ENCODE measurements at regions not wholly inside any gene's neighbourhood (a gene's known extent, or its start where the extent isn't known, plus 50 kb on each side); places are given as distances from the start of the nearest gene placed in this dataset.
"Not testable (repeated sequence)": the region's sequence is repeated elsewhere in the genome, so short reads cannot be mapped to it uniquely, and the experiment has no call there.

DNA sequence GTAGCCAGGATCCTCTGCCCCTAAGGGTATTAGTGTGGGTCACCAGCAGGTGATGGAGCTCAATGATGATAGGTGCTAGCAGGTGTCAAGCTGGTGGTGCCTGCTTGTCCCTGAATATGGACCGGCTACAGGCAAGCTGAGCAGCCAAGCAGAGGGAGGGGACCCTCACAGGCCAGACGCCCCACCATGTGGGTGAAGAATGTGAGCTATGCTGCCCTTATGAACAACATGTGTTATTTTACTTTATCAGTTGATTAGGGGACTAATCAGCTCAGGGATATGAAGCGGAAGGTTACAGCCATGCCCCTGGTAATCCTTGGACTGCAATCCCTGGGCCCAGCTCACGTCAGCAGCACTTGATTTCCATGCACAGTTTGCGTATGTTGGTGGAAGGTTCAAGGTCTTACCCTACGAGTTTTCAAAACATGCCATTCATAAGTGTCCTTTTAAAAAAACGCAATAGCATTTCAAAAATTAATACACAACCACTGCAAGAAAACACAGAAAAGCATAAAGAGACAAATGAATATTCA is 106.0 kb downstream of the CDC7 start:
- H3K79me2 ChIP-seq (ENCODE audit: control insufficient read depth, insufficient read depth, low read length): no peaks in the 10 kb centered on the region
- H3K27ac ChIP-seq (ENCODE audit: low read length in 2 of 2): no peak overlapping the region
- CTCF ChIA-PET: no interaction called here
- no peak overlapping the region for H3K4me3 ChIP-seq (ENCODE audit: control extremely low read depth in 1 of 5, extremely low read depth in 1 of 5, insufficient read depth in 1 of 5, low read depth in 2 of 5, low read length in 4 of 5)
- no peak for DNase-seq
- no peaks in the 10 kb centered on the region for H4K20me1 ChIP-seq (ENCODE audit: control insufficient read depth, insufficient read depth, low read length, poor library complexity, severe bottlenecking)
- H3K9ac ChIP-seq (ENCODE audit: low read length): no peak overlapping the region
- 95% methylated on average over 3 of the region's 7 CpGs for WGBS (ENCODE audit: insufficient coverage)
- H2AFZ ChIP-seq (ENCODE audit: insufficient read depth, low read depth, low read length, poor library complexity, severe bottlenecking): no peak overlapping the region
- H3K27me3 Mint-ChIP-seq: no peaks in the 10 kb centered on the region
- TF ChIP-seq, protein P1, sequence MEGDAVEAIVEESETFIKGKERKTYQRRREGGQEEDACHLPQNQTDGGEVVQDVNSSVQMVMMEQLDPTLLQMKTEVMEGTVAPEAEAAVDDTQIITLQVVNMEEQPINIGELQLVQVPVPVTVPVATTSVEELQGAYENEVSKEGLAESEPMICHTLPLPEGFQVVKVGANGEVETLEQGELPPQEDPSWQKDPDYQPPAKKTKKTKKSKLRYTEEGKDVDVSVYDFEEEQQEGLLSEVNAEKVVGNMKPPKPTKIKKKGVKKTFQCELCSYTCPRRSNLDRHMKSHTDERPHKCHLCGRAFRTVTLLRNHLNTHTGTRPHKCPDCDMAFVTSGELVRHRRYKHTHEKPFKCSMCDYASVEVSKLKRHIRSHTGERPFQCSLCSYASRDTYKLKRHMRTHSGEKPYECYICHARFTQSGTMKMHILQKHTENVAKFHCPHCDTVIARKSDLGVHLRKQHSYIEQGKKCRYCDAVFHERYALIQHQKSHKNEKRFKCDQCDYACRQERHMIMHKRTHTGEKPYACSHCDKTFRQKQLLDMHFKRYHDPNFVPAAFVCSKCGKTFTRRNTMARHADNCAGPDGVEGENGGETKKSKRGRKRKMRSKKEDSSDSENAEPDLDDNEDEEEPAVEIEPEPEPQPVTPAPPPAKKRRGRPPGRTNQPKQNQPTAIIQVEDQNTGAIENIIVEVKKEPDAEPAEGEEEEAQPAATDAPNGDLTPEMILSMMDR (IDR thresholded peaks at IDR 0.05): no peak
- no peak for TF ChIP-seq EZH2 (IDR thresholded peaks at IDR 0.05; ENCODE audit: borderline replicate concordance, insufficient read depth, low read depth, low read length, poor library complexity, severe bottlenecking)
- no peak overlapping the region for H3K4me3 Mint-ChIP-seq
- no peaks in the 10 kb centered on the region for H3K4me1 ChIP-seq (ENCODE audit: control insufficient read depth in 2 of 2, insufficient read depth in 2 of 2, low read length in 2 of 2)
- H3K36me3 ChIP-seq (replicated peaks in 1 of 2; ENCODE audit: control extremely low read depth in 1 of 2, control insufficient read depth in 1 of 2, extremely low read depth in 1 of 2, insufficient read depth in 2 of 2, low read length in 1 of 2): no peaks in the 10 kb centered on the region
- POLR2A ChIA-PET: no interaction called here
- peaks cover 4% of the 10 kb centered on the region for H3K4me1 Mint-ChIP-seq
- no peak overlapping the region for H3K27ac Mint-ChIP-seq
- H3K9me3 Mint-ChIP-seq (ENCODE audit: insufficient read depth): no peaks in the 10 kb centered on the region
- no peaks in the 10 kb centered on the region for H3K27me3 ChIP-seq (replicated peaks in 1 of 4; ENCODE audit: control extremely low read depth in 1 of 4, control insufficient read depth in 3 of 4, insufficient read depth in 4 of 4, low read length in 3 of 4)
- peaks cover 0 to 3% (median 0%) of the 10 kb centered on the region in 3 donors for H3K9me3 ChIP-seq (ENCODE audit: control extremely low read depth in 1 of 3, control insufficient read depth in 2 of 3, insufficient read depth in 1 of 3, low read length in 2 of 3)
- H3K4me2 ChIP-seq (replicated peaks; ENCODE audit: low read depth, low read length, poor library complexity, severe bottlenecking): no peak overlapping the region
- no peak for ATAC-seq (ENCODE audit: low read depth)
- intact Hi-C loops (cut with micrococcal nuclease): no loop called here

GRCh38 chr1:91607686-91608085 is 107.0 kb downstream of the CDC7 start:
- DNase-seq; H3K4me1 Mint-ChIP-seq; H3K4me2 ChIP-seq (replicated peaks; ENCODE audit: low read depth, low read length, poor library complexity, severe bottlenecking); ATAC-seq (ENCODE audit: low read depth); H3K9me3 Mint-ChIP-seq (ENCODE audit: insufficient read depth); H3K9ac ChIP-seq (ENCODE audit: low read length); H3K27me3 Mint-ChIP-seq; H2AFZ ChIP-seq (ENCODE audit: insufficient read depth, low read depth, low read length, poor library complexity, severe bottlenecking); H3K27ac ChIP-seq (ENCODE audit: low read length in 2 of 2); H3K9me3 ChIP-seq (ENCODE audit: control extremely low read depth in 1 of 3, control insufficient read depth in 2 of 3, insufficient read depth in 1 of 3, low read length in 2 of 3); H3K36me3 ChIP-seq (replicated peaks in 1 of 2; ENCODE audit: control extremely low read depth in 1 of 2, control insufficient read depth in 1 of 2, extremely low read depth in 1 of 2, insufficient read depth in 2 of 2, low read length in 1 of 2); H3K27ac Mint-ChIP-seq; H3K4me3 Mint-ChIP-seq; POLR2A ChIA-PET; H3K4me3 ChIP-seq (ENCODE audit: control extremely low read depth in 1 of 5, extremely low read depth in 1 of 5, insufficient read depth in 1 of 5, low read depth in 2 of 5, low read length in 4 of 5); CTCF ChIA-PET; H3K27me3 ChIP-seq (replicated peaks in 1 of 4; ENCODE audit: control extremely low read depth in 1 of 4, control insufficient read depth in 3 of 4, insufficient read depth in 4 of 4, low read length in 3 of 4); intact Hi-C loops (cut with micrococcal nuclease); H4K20me1 ChIP-seq (ENCODE audit: control insufficient read depth, insufficient read depth, low read length, poor library complexity, severe bottlenecking); H3K4me1 ChIP-seq (ENCODE audit: control insufficient read depth in 2 of 2, insufficient read depth in 2 of 2, low read length in 2 of 2); H3K79me2 ChIP-seq (ENCODE audit: control insufficient read depth, insufficient read depth, low read length): not testable (repeated sequence)
- WGBS (ENCODE audit: insufficient coverage): no CpG with 5 or more reads among the region's 3 CpGs
